ENCODE measurements at regions not wholly inside any gene's neighbourhood (a gene's known extent, or its start where the extent isn't known, plus 50 kb on each side); places are given as distances from the start of the nearest gene placed in this dataset.

DNA sequence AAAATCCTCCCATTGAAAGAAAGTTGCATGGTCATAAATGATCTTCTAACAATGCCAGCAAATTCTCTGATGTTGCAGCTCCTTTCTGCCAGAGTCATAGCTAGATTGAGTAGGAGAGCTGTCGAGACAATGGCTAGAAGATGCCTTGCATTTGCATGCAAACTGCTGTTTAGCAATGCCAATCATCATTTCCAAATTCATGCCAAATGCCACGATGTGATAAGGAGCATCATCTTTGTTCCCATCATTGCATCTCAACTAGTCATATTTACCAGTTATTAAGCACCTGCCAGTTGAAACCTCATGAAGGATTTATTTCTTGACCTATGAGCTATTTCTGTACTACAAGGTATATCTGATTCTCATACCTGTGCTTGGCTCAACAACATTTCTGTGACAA, 246.4 kb upstream of the PIK3R1 start:
- no peak for DNase-seq
- H3K36me3 Mint-ChIP-seq (ENCODE audit: low read depth) = no peaks in the 10 kb centered on the region
- H3K4me3 Mint-ChIP-seq = no peak overlapping the region
- peaks cover 8% of the 10 kb centered on the region for H3K27me3 Mint-ChIP-seq (ENCODE audit: insufficient read depth)
- TF ChIP-seq, protein P1, sequence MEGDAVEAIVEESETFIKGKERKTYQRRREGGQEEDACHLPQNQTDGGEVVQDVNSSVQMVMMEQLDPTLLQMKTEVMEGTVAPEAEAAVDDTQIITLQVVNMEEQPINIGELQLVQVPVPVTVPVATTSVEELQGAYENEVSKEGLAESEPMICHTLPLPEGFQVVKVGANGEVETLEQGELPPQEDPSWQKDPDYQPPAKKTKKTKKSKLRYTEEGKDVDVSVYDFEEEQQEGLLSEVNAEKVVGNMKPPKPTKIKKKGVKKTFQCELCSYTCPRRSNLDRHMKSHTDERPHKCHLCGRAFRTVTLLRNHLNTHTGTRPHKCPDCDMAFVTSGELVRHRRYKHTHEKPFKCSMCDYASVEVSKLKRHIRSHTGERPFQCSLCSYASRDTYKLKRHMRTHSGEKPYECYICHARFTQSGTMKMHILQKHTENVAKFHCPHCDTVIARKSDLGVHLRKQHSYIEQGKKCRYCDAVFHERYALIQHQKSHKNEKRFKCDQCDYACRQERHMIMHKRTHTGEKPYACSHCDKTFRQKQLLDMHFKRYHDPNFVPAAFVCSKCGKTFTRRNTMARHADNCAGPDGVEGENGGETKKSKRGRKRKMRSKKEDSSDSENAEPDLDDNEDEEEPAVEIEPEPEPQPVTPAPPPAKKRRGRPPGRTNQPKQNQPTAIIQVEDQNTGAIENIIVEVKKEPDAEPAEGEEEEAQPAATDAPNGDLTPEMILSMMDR (IDR thresholded peaks at IDR 0.05) = no peak
- no peak overlapping the region for H3K27ac Mint-ChIP-seq
- H3K9me3 Mint-ChIP-seq = no peaks in the 10 kb centered on the region
- H3K4me1 Mint-ChIP-seq (ENCODE audit: low read depth) = no peaks in the 10 kb centered on the region

DNA sequence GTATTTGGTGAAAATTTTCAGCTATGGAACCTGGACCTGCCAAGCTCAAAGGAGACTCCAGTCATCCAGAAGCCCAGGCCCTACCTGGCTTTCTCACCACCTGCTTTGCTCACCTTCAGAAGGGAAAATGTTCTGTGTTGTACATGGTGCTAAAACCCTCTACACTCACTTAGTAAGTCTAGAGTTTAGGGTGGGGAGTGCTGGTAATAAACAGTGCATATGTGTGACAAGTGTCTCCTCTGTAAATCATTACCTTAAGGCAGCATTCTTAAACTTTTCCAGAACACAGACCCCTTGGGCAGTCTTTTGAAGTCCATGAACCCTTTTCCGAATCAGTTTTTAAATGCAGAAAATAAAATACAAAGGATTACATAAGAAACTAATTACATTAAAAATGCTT, 248.8 kb upstream of the PIK3R1 start:
- H3K4me3 Mint-ChIP-seq = no peak overlapping the region

DNA sequence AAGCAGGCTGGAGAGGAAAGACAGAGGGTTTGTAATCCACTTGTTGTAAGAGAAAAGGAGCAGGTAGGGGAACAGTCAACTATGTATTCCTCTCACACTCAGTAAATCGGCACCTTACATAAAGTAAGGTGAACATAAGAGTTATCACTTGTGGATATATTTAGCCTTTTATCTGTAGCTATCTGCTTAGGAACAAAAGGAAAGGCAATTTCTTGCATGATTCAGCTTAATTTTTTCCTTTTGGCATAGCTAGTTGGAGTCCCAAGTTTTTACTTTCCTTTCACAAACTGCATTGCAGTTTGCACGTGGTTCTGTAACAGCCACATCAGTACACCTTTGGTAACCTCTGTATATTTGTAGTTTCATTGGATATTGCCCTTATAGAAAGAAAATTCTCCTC, 250.9 kb upstream of the PIK3R1 start:
- DNase-seq = no peak
- Mint-ChIP-seq H3K4me3 (no peak overlapping the region), H3K27ac (no peak overlapping the region), H3K27me3 (ENCODE audit: insufficient read depth) (peaks cover 15% of the 10 kb centered on the region), H3K9me3 (no peaks in the 10 kb centered on the region), H3K4me1 (ENCODE audit: low read depth) (no peaks in the 10 kb centered on the region), H3K36me3 (ENCODE audit: low read depth) (no peaks in the 10 kb centered on the region)
- TF ChIP-seq, protein P1 (IDR thresholded peaks at IDR 0.05) = no peak

More for the DNA sequence above, 248.8 kb upstream of the PIK3R1 start:
- DNase-seq = no peak
- no peaks in the 10 kb centered on the region for H3K9me3 Mint-ChIP-seq
- H3K27me3 Mint-ChIP-seq (ENCODE audit: insufficient read depth) = peaks cover 15% of the 10 kb centered on the region
- TF ChIP-seq, protein P1 (IDR thresholded peaks at IDR 0.05) = no peak
- H3K4me1 Mint-ChIP-seq (ENCODE audit: low read depth) = no peaks in the 10 kb centered on the region
- no peak overlapping the region for H3K27ac Mint-ChIP-seq
- H3K36me3 Mint-ChIP-seq (ENCODE audit: low read depth) = no peaks in the 10 kb centered on the region

DNA sequence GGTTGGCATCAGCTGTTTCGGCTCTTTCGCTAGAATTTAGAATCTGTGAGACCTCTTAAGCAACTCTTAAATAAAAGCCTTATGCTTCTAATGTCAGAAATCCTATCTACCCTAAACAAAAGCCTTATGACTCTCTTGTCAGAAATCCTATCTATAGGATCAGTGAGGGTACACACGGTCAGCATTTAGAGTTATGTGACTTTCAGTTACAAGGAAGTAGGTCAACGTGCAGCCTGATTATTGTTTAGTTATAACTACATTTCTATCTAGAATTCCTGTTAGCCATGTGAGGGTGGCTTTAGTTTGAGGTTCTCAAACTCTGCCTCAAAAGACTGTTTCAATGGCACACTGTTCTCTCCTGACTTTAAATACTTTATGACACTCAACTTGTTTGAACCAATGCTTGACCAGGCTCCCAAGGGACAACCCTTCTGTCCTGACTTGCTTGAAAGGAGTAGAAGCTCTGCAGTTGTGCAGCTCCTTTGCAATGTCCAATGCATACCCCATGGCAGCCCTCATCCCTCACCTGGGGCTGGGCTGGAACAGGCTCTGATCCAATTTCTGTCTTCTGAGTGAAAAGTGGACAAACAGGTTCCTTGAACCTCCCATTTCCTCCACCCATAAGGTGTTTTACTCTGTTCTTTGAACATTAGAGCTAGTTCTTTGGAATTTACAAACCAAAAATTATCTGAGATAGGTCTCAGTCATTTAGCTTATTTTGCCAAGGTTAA, 251.6 kb upstream of the PIK3R1 start:
- no peaks in the 10 kb centered on the region for H3K36me3 Mint-ChIP-seq (ENCODE audit: low read depth)
- no peak overlapping the region for H3K27ac Mint-ChIP-seq
- no peaks in the 10 kb centered on the region for H3K9me3 Mint-ChIP-seq
- H3K4me3 Mint-ChIP-seq = no peak overlapping the region
- TF ChIP-seq, protein P1 (IDR thresholded peaks at IDR 0.05) = no peak
- no peak for DNase-seq
- peaks cover 15% of the 10 kb centered on the region for H3K27me3 Mint-ChIP-seq (ENCODE audit: insufficient read depth)
- H3K4me1 Mint-ChIP-seq (ENCODE audit: low read depth) = no peaks in the 10 kb centered on the region

DNA sequence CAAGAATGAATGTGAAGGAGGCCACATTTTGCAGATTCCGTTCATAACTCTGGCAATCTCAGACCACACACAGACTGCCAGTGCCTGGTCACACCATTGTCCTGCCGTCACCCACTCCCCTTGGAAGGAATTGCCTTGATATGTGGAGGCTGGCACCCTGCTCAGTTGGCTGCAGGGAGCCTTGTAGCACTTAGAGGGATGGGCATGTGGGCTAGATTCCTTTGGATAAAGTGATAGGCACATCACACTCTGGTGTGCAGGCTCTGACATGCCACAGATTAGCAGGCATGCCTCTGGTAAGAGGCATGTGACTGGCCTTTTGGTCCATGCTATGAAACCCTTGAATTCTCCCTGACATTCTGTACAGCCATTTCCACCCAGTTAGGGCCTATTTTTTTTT, 254.6 kb upstream of the PIK3R1 start:
- TF ChIP-seq, protein P1 (IDR thresholded peaks at IDR 0.05) = no peak
- DNase-seq = no peak
- Mint-ChIP-seq H3K27me3 (ENCODE audit: insufficient read depth) (peaks cover 14% of the 10 kb centered on the region), H3K36me3 (ENCODE audit: low read depth) (no peaks in the 10 kb centered on the region), H3K27ac (no peak overlapping the region), H3K9me3 (no peaks in the 10 kb centered on the region), H3K4me3 (no peak overlapping the region), H3K4me1 (ENCODE audit: low read depth) (no peaks in the 10 kb centered on the region)

All from HFFc6 (cell line).